Activated T-helper 1 cell treated with Interleukin-2 at 50 U/mL for 16 hours (primary cell): ENCODE measurements at regions not wholly inside any gene's neighbourhood (a gene's known extent, or its start where the extent isn't known, plus 50 kb on each side); places are given as distances from the start of the nearest gene placed in this dataset.

ENCODE experiments used
- DNase-seq: peaks from one replicate; pipeline ENCODE4 v3.0.0-alpha.2; 2020; ENCODE audit warnings: low read depth

- DNase-seq: no peak
Measured at GRCh38 chr12:66915306-66915904, 236.5 kb upstream of the GRIP1 start.

- no peak for DNase-seq
Measured at GRCh38 chr12:66916189-66916588, 237.3 kb upstream of the GRIP1 start.

GRCh38 chr12:66919466-66919865 lies 240.6 kb upstream of the GRIP1 start:
- DNase-seq: no peak

GRCh38 chr12:66920205-66920604 lies 241.3 kb upstream of the GRIP1 start:
- no peak for DNase-seq

- no peak for DNase-seq
Measured at GRCh38 chr12:66921151-66921550, 242.3 kb upstream of the GRIP1 start.

- no peak for DNase-seq
Measured at GRCh38 chr12:66925083-66925482, 246.2 kb upstream of the GRIP1 start.

GRCh38 chr12:66929121-66929520 lies 250.2 kb upstream of the GRIP1 start:
- DNase-seq: no peak

GRCh38 chr12:66931091-66931490 lies 252.2 kb upstream of the GRIP1 start:
- DNase-seq: no peak

- DNase-seq: no peak
Measured at GRCh38 chr12:66932126-66932525, 253.2 kb upstream of the GRIP1 start.

GRCh38 chr12:66934302-66935062 lies 255.6 kb upstream of the GRIP1 start:
- DNase-seq: no peak

GRCh38 chr12:66941150-66941549 lies 262.3 kb upstream of the GRIP1 start:
- DNase-seq: no peak

- DNase-seq: no peak
Measured at GRCh38 chr12:66942741-66943465, 264.0 kb upstream of the GRIP1 start.

GRCh38 chr12:66944365-66944764 lies 265.5 kb upstream of the GRIP1 start:
- no peak for DNase-seq

GRCh38 chr12:66945189-66945817 lies 266.4 kb upstream of the GRIP1 start:
- no peak for DNase-seq

GRCh38 chr12:66947119-66947518 lies 268.2 kb upstream of the GRIP1 start:
- DNase-seq: no peak

- no peak for DNase-seq
Measured at GRCh38 chr12:66952668-66953067, 273.8 kb upstream of the GRIP1 start.

GRCh38 chr12:66956300-66956699 lies 277.4 kb upstream of the GRIP1 start:
- no peak for DNase-seq

- no peak for DNase-seq
Measured at GRCh38 chr12:66959276-66959675, 280.4 kb upstream of the GRIP1 start.

- DNase-seq: no peak
Measured at GRCh38 chr12:66960006-66960405, 281.1 kb upstream of the GRIP1 start.

GRCh38 chr12:66960704-66961690 lies 282.1 kb upstream of the GRIP1 start:
- DNase-seq: no peak

- DNase-seq: no peak
Measured at GRCh38 chr12:66962290-66962689, 283.4 kb upstream of the GRIP1 start.

GRCh38 chr12:66963901-66964300 lies 285.0 kb upstream of the GRIP1 start:
- DNase-seq: no peak
